ENCODE measurements at regions not wholly inside any gene's neighbourhood (a gene's known extent, or its start where the extent isn't known, plus 50 kb on each side); places are given as distances from the start of the nearest gene placed in this dataset.

DNA sequence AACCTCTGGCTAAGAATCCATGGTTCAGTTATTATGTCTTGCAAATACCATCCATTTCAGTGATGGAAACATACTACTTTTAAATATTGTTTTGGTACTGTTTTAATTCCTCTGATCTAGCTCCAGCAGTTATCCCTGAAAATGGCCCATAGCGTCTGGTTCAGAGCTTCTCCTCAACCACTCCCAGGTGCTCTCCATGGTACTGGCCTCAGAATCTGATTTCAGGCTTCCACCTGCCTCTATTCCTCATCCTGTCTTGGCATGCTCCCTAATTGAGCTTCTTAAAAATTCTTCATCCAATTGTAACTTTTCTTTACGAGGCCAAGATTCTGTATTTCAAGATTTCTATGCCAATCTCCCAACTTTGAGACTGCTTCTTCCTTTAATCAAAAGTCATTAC is 236.3 kb downstream of the HTR7 start:
- DNase-seq = no peak

DNA sequence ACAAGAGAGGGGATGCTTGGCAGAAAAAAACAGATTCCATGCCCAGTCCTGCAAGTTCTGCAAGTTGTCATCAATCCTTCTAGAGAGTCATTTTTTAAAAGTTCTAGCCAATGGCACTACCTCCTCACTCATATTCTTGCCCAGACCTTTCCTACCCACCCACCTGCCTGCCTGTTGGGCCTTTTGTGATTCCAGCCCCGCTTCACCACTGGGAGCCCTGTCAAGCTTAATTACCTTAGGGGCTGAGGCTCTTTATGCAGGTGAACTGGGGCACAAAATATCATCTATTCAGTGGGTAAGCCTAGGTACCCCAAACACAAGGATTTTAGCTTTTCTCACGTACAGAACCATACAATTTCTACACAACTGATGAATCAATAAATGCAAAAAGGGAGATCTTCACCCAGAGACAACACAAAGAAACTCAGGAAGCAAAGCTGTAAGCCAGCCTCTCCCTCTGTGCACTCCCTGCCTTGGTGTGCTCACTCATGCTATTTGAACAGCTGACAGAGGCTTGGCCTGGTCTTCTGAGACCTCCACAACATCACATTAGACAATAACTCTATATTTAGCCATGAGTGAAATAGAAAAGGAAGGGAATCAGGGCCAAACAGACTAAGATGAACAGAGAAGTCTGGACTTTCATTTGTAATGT is 222.6 kb downstream of the HTR7 start:
- no peak for DNase-seq

DNA sequence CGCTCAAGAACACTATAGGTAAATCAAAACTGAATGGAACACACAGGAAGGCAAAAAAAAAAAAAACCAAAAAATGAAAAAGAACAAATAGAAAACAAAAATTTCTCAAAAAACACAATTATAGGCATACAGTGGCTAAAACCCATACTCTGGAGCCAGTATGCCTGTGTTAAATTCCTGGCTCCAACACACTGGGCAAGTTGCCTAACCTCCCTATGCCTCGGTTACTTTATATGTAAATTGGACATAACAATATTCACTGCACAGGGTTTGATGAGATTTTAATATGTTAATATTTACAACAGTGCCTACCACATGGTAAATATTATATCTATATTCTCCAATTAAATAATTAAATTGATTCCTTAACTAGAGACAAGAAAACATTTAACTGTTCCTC is 217.1 kb downstream of the HTR7 start:
- no peak for DNase-seq

DNA sequence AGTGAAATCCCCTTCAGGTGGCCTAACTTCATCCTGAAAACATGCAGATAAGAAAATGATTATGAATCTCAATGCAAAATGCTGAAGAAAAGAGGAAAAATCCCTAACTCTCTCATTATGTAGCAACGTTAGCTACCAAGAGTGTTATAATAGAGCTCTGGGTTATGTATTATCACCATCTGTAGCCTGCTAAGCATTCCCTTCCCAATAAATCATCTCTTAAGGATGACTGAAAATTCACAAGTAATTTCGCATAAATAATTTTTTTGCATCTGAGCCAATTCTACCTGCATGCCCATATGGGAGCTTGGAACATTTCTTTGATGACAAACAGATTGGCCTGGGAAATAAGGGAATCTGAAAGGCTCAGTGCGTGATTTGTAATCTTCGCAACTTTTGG is 216.1 kb downstream of the HTR7 start:
- no peak for DNase-seq

DNA sequence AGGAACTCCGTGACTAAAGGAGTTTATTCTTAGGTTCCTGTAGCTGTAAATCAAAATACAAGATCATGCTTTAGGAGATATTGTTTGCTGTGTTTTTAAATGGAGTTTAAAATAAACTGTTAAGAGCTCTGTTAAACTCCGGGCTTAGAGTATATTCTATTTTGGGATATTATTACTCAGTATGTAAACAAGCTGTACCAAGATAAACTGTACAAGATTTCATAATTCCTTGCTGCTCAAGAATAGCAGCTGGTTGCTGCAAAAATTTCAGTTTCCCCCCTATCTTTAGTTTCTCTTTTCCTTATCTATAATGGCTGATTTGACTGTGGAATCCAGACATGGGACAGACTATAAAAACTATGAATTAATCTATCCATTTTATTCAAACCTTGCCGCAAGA is 215.7 kb downstream of the HTR7 start:
- no peak for DNase-seq

DNA sequence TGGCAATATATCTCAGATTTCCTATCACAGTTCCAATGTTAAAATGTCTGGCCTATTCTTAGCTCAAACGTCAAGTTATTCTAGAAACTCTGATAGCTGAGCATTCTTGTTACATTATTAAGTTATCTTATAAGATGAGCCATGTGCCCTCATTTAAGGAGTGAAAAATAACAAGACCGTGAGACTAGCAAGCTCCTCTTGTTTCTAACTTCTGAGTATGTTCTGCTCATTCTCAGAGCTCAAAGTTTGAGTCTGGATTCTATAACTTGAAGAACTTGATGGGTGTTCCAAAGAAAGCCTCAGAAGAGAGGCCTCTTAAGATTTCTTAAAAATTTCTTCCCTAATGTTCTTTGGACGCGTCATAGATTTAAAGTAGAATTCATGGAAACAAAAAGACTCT is 215.2 kb downstream of the HTR7 start:
- DNase-seq = no peak

DNA sequence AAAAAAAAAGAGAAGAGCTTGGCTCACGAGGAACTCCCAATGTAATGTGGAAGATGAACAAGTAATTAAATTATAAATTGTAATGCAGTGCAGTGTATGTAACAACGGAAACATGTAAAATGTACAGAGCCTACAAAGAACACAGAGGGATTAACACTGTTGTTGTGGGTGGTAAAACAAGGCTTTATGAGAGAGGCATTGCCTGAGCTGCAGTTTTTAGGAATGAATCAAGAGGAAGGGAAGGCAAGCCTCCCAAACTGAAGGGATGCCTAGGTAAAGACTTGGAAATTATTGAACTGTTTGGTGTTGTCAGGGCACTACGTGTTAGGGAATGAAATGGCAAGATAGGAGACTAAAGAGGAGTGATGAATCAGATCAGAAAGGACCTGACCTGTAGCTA is 213.7 kb downstream of the HTR7 start:
- DNase-seq = no peak

DNA sequence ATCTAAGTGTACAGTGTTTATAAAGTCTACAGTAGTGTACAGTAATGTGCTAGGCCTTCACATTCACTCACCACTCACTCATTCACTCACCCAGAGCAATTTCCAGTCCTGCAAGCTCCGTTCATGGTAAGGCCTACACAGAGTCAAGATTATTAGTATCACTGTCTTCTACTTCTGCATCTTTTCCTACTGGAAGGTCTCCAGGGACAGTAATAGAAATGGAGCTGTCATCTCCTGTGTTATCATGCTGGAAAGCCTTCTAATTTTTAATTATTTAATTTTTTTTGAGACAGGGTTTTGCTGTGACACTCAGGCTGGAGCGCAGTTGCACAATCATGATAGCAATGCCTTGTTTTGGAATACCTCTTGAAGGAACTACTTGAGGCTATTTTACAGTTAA is 207.0 kb downstream of the HTR7 start:
- no peak for DNase-seq

DNA sequence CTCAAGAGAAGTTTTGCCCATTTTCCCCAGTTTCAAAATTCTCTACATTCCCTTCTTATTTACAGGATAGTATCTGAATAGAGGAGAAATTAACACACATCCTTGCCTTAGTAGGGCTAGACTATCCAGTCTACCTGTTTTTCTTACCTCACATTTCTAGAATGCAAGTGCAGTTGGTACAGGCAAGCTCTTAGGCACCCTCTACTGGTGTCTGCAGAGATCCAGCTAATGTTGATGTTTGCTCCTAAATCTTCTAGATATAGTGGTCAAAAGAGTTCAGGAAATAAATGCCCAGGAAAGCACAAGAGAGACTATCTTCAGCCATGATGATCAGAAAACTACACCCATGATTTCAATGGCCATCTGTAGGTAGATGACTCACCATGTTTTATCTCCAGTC is 205.3 kb downstream of the HTR7 start:
- DNase-seq = no peak

DNA sequence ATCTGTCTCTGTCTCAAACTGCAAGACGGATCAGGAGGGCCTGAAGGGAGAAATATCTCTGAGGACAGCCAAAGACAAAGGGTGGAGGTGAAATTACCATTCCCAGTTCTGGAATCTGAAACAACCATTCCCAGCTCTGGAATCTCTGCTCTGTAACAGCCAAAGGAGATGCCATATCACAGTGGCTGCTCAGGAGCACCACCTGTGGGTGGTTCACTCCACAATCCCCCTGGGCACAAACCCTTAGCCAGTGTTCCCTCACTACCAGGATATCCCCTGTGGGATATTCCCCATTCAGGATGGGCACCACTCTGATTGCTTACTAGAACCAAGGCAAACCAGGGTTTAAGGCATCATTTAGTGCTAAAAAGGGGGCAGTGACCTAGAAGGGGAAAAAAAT is 199.0 kb downstream of the HTR7 start:
- no peak for DNase-seq

DNA sequence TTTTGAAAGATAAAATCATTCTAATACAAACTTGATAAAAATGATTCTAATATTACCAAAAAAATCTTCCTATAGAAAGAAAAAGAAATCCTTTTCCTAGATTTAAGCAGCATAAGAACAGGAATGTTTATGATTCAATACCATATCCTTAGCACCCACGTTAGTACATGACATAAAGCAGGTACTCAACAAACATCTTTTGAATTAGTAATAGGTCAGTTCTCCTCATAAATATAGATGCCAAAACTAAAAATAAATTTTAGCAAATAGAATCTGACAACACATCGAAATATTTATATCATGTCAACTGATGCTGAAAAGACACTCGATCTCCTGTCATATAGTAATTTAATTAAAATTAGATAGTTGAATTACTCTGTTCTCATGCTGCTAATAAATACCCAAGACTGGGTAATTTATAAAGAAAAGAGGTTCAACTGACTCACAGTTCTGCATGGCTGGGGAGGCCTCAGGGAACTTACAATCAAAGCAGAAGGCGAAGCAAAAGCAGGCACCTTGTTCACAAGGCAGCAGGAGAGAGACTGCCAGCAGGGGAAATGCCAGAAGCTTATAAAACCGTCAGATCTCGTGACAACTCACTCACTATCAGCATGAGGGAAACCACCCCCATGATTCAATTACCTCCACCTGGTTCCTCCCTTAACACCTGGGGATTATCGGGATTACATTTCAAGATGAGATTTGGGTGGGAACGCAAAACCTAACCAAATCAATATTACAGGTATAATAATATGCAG is 191.8 kb downstream of the HTR7 start:
- no peak for DNase-seq

DNA sequence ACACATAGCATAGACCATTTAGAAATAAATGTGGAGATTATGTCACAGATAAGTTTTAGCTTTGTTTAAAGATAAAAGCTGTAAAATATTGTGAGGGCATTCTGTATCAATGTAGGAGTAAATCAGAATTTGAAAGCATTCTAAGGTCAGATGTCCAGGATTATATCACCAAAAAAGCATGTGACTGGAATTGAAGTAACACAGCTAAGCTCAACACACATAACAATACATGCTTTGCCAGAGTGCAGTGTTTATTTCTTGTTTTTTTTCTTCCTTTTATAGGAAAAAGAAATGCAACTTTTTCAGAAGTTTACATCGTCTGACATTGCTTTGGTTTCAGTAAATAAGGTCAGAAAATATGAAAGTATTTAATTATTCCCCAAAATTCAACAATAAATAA is 183.4 kb downstream of the HTR7 start:
- no peak for DNase-seq

DNA sequence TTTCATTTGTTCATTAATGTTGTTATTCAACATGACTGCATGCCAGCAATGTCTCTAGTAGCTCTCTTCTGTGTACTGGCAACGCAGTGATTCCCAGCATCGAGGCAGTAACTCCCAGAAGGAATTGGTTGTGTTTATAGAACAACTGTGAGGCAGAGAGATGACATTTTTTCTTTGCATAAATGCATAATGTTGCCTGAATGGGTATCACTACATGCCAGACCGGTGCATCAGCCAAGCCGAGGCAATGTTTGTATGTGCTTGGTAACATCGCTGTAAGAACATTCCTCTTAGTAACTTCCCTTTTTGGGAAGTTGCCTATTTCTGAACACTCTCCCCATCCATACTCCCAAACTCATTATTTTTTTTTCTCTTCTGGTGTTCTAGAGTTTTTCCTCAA is 182.9 kb downstream of the HTR7 start:
- DNase-seq = no peak

DNA sequence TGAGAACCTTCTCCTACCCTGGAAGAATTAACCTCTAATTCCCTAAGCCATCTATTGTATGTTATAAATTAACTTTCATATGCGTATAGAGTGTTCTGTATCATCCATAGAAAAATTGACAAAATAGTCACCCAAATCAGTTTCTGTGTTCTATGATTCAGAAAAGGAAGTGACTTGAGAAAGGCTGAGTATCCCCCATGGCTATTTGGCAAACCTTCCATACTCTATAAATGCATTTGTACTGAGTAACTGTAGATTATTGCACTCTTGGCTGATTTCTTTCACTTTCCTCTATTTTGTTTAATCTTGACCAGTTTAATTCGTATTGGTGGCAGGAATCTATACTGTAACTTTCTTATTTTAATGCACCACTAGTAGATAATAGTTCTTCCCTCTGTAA is 182.2 kb downstream of the HTR7 start:
- no peak for DNase-seq

All from activated naive CD4-positive, alpha-beta T cell treated with anti-CD3 and anti-CD28 coated beads, Interleukin-2, amount 50 U/mL, for 16 hours (primary cell).